RWPE1 (cell line): ENCODE measurements at regions not wholly inside any gene's neighbourhood (a gene's known extent, or its start where the extent isn't known, plus 50 kb on each side); places are given as distances from the start of the nearest gene placed in this dataset.

Experiments used
- CTCF ChIA-PET: fragments of 350-600 bp; sonication (Branson Sonifier 250); formaldehyde crosslinking; extraction: SDS; loops from one replicate; lab custom pipeline; 2021; lab: Yijun Ruan, JAX
- POLR2A ChIA-PET: fragments of 400-600 bp; formaldehyde crosslinking; extraction: SDS; loops from one replicate; lab custom pipeline; 2020; ENCODE audit warnings: antibody characterized with exemption; ENCODE audit not compliant: low non-redundant PET; lab: Yijun Ruan, JAX
- DNase-seq: peaks from one replicate; pipeline ENCODE4 v3.0.0; 2012; ENCODE audit warnings: low spot score
- H3K27ac ChIP-seq: fragments of 450-650 bp; 2 replicates; pipeline ENCODE4 v1.5.1; 2017
- CTCF ChIP-seq: fragments of 450-650 bp; conservative IDR thresholded peaks from 2 replicates; pipeline ENCODE4 v1.5.1; 2017; ENCODE audit warnings: low read depth, mild to moderate bottlenecking

GRCh38 chr14:85156319-85156718, 373.6 kb upstream of the FLRT2 start:
- ChIA-PET POLR2A (no interaction called here), CTCF (no interaction called here)
- no peak for DNase-seq
- H3K27ac ChIP-seq, result no peak overlapping the region
- no peak for TF ChIP-seq CTCF

GRCh38 chr14:85159726-85160125, 370.2 kb upstream of the FLRT2 start:
- CTCF ChIA-PET, result no interaction called here
- DNase-seq, result no peak
- H3K27ac ChIP-seq, result no peak overlapping the region
- TF ChIP-seq CTCF, result no peak
- POLR2A ChIA-PET, result no interaction called here

- ChIA-PET CTCF (interaction anchor here (0.6 kb wide), 1 partner anchor 77 kb away, joined by 3 read pairs; no protein-coding TSS in a partner anchor), POLR2A (no interaction called here)
- no peak for TF ChIP-seq CTCF
- no peak for DNase-seq
- H3K27ac ChIP-seq, result no peak overlapping the region
Measured at GRCh38 chr14:85165094-85165493, 364.9 kb upstream of the FLRT2 start.

GRCh38 chr14:85169381-85169780, 360.6 kb upstream of the FLRT2 start:
- CTCF ChIA-PET, result no interaction called here

GRCh38 chr14:85172290-85172689, 357.7 kb upstream of the FLRT2 start:
- CTCF ChIA-PET, result interaction anchor here (0.7 kb wide), 1 partner anchor 154 kb away, joined by 9 read pairs; no protein-coding TSS in a partner anchor
- POLR2A ChIA-PET, result interaction anchor here (0.6 kb wide), 1 partner anchor 876 kb away, joined by 3 read pairs; no protein-coding TSS in a partner anchor
- TF ChIP-seq CTCF, result no peak

More at GRCh38 chr14:85169381-85169780, 360.6 kb upstream of the FLRT2 start:
- DNase-seq, result no peak
- TF ChIP-seq CTCF, result no peak
- H3K27ac ChIP-seq, result no peak overlapping the region
- POLR2A ChIA-PET, result no interaction called here

GRCh38 chr14:85172889-85173477, 357.0 kb upstream of the FLRT2 start:
- ChIA-PET POLR2A (interaction anchor here (0.6 kb wide), 1 partner anchor 877 kb away, joined by 3 read pairs; no protein-coding TSS in a partner anchor), CTCF (no interaction called here)
- DNase-seq, result no peak
- TF ChIP-seq CTCF, result no peak
- H3K27ac ChIP-seq, result no peak overlapping the region

More at GRCh38 chr14:85172290-85172689, 357.7 kb upstream of the FLRT2 start:
- DNase-seq, result no peak
- H3K27ac ChIP-seq, result no peak overlapping the region
